ENCODE measurements at regions not wholly inside any gene's neighbourhood (a gene's known extent, or its start where the extent isn't known, plus 50 kb on each side); places are given as distances from the start of the nearest gene placed in this dataset.

DNA sequence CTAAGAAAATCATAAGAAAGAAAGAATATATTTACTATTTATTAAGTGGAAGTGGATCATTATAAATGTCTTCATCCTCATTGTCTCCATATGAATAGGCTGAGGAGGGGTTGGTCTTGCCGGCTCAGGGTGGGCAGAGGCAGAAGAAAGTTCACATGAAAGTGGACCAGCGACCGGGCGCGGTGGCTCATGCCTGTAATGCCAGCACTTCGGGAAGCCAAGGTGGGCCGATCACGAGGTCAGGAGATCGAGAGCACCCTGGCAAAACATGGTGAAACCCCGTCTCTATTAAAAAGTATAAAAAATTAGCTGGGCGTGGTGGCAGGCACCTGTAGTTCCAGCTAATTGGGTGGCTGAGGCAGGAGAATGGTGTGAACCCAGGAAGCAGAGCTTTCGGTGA is 1145.4 kb downstream of the STIM2 start:
- TF ChIP-seq EZH2 (IDR thresholded peaks at IDR 0.05) (no peak), POLR2AphosphoS5 (IDR thresholded peaks at IDR 0.05; ENCODE audit: borderline replicate concordance, low read depth, low read length) (no peak)
